GM12878 (cell line): ENCODE measurements at regions not wholly inside any gene's neighbourhood (a gene's known extent, or its start where the extent isn't known, plus 50 kb on each side); places are given as distances from the start of the nearest gene placed in this dataset.

Source experiments
- ASH2L ChIP-seq: fragments of 300-600, 200-600 bp; sonication (generic); IDR thresholded peaks from 2 replicates; pipeline ENCODE4 v1.6.1; 2017; ENCODE audit warnings: low read depth, mild to moderate bottlenecking, borderline replicate concordance
- CHD4 ChIP-seq: fragments of 200-600 bp; sonication (generic); IDR thresholded peaks from 2 replicates; pipeline ENCODE4 v1.6.1; 2016; ENCODE audit warnings: mild to moderate bottlenecking
- CTCF ChIP-seq, 3 experiments: IDR thresholded peaks in 2 of 3; conservative IDR thresholded peaks in 1 of 3; 2 replicates each; pipeline ENCODE4 v1.5.1; 2011; ENCODE audit warnings: low read depth in 3 of 3, low read length in 3 of 3, mild to moderate bottlenecking in 3 of 3, control low read depth in 2 of 3, moderate library complexity in 2 of 3, inconsistent platforms in 1 of 3, mixed read lengths in 1 of 3; ENCODE audit not compliant: control insufficient read depth in 2 of 3, insufficient read depth in 1 of 3; ENCODE audit errors: extremely low read depth in 1 of 3
- EGR1 ChIP-seq, 2 experiments: IDR thresholded peaks; 1 replicate in 1 of 2; 2 replicates in 1 of 2; pipeline ENCODE4 v1.6.1; 2011 to 2012; ENCODE audit warnings: low read depth in 2 of 2, low read length in 2 of 2, borderline replicate concordance in 1 of 2, mild to moderate bottlenecking in 1 of 2, moderate library complexity in 1 of 2
- EP300 ChIP-seq, 2 experiments: fragments of 150-350 bp in 1 of 2; IDR thresholded peaks; 2 replicates each; pipeline ENCODE4 v1.6.1; 2011 to 2012; ENCODE audit warnings: low read depth in 2 of 2, low read length in 2 of 2, borderline replicate concordance in 1 of 2, improper control_type of control experiment in 1 of 2, inconsistent platforms in 1 of 2; ENCODE audit not compliant: control insufficient read depth in 1 of 2
- FOXM1 ChIP-seq: IDR thresholded peaks from 2 replicates; pipeline ENCODE4 v1.6.1; 2012; ENCODE audit warnings: low read depth, mild to moderate bottlenecking, inconsistent platforms, low read length, moderate library complexity
- JUND ChIP-seq: IDR thresholded peaks from 2 replicates; pipeline ENCODE4 v1.6.1; 2012; ENCODE audit warnings: low read depth, mild to moderate bottlenecking, low read length, improper control_type of control experiment, moderate library complexity
- POLR2AphosphoS5 ChIP-seq: IDR thresholded peaks from 2 replicates; pipeline ENCODE4 v1.6.1; 2011; ENCODE audit warnings: mild to moderate bottlenecking, low read length, inconsistent platforms
- RFX5 ChIP-seq: IDR thresholded peaks from 2 replicates; pipeline ENCODE4 v1.6.1; 2011; ENCODE audit warnings: low read depth, low read length, improper control_type of control experiment
- SMC3 ChIP-seq: IDR thresholded peaks from 2 replicates; pipeline ENCODE4 v1.6.1; 2011; ENCODE audit warnings: low read length, improper control_type of control experiment, borderline replicate concordance
- ZBTB4 ChIP-seq: fragments of 450-650 bp; formaldehyde crosslinking; IDR thresholded peaks from 2 replicates; pipeline ENCODE4 v1.4.0; 2022; ENCODE audit warnings: mild to moderate bottlenecking, moderate library complexity
- ZNF592 ChIP-seq: fragments of 450-650 bp; IDR thresholded peaks from 2 replicates; pipeline ENCODE4 v1.6.1; 2017; ENCODE audit warnings: mild to moderate bottlenecking, moderate library complexity

- TF ChIP-seq ASH2L (no peak), JUND (no peak), CTCF (IDR thresholded peaks at IDR 0.05 in 2 of 3, conservative IDR thresholded peaks at IDR 0.05 in 1 of 3; ENCODE audit: control insufficient read depth in 2 of 3, extremely low read depth in 1 of 3, insufficient read depth in 1 of 3, low read depth in 3 of 3, low read length in 3 of 3) (no peak), EP300 (IDR thresholded peaks at IDR 0.05; ENCODE audit: borderline replicate concordance in 1 of 2, control insufficient read depth in 1 of 2, low read depth in 2 of 2, low read length in 2 of 2) (no peak), RFX5 (no peak), CHD4 (no peak), POLR2AphosphoS5 (no peak), ZNF592 (no peak), SMC3 (no peak), EGR1 (IDR thresholded peaks at IDR 0.05; ENCODE audit: borderline replicate concordance in 1 of 2, low read depth in 2 of 2, low read length in 2 of 2) (no peak), ZBTB4 (CRISPR knock-in tag) (no peak), FOXM1 (no peak)
Observed at GRCh38 chr10:47058032-47058702, 146.9 kb downstream of the PTPN20 start.
